ENCODE measurements at regions not wholly inside any gene's neighbourhood (a gene's known extent, or its start where the extent isn't known, plus 50 kb on each side); places are given as distances from the start of the nearest gene placed in this dataset.

- no peak overlapping the region for H3K9ac ChIP-seq (ENCODE audit: low read length)
- no peak for TF ChIP-seq EZH2 (IDR thresholded peaks at IDR 0.05; ENCODE audit: borderline replicate concordance, low read length)
- TF ChIP-seq CTCF (IDR thresholded peaks at IDR 0.05; ENCODE audit: low read length), result no peak
Measured at GRCh38 chr2:221314786-221315185, 257.3 kb downstream of the EPHA4 start.

GRCh38 chr2:221318376-221319130, 253.6 kb downstream of the EPHA4 start:
- Histone ChIP-seq H3K79me2 (ENCODE audit: insufficient read depth, low read length) (no peaks in the 10 kb centered on the region), H3K27ac (ENCODE audit: low read depth, low read length, poor library complexity, severe bottlenecking) (no peak overlapping the region), H3K4me2 (ENCODE audit: low read length) (no peak overlapping the region), H3K36me3 (ENCODE audit: insufficient read depth, low read length) (no peaks in the 10 kb centered on the region), H4K20me1 (ENCODE audit: insufficient read depth, low read length) (no peaks in the 10 kb centered on the region), H3K27me3 (ENCODE audit: insufficient read depth, low read length) (no peaks in the 10 kb centered on the region), H3K9ac (ENCODE audit: low read length) (no peak overlapping the region), H3K4me3 (ENCODE audit: low read depth, low read length, poor library complexity, severe bottlenecking) (no peak overlapping the region), H2AFZ (ENCODE audit: low read length) (no peak overlapping the region), H3K9me2 (ENCODE audit: low read depth, low read length) (no peaks in the 10 kb centered on the region), H3F3A (ENCODE audit: insufficient read depth, low read length) (no peaks in the 10 kb centered on the region), H3K4me1 (ENCODE audit: insufficient read depth, low read length, severe bottlenecking) (no peaks in the 10 kb centered on the region), H3K9me3 (ENCODE audit: low read length) (no peaks in the 10 kb centered on the region)
- no peak for TF ChIP-seq EZH2 (IDR thresholded peaks at IDR 0.05; ENCODE audit: borderline replicate concordance, low read length)
- no peak for TF ChIP-seq CTCF (IDR thresholded peaks at IDR 0.05; ENCODE audit: low read length)

More at GRCh38 chr2:221314786-221315185, 257.3 kb downstream of the EPHA4 start:
- Histone ChIP-seq H2AFZ (ENCODE audit: low read length) (no peak overlapping the region), H3F3A (ENCODE audit: insufficient read depth, low read length) (no peaks in the 10 kb centered on the region), H3K9me2 (ENCODE audit: low read depth, low read length) (no peaks in the 10 kb centered on the region), H3K36me3 (ENCODE audit: insufficient read depth, low read length) (no peaks in the 10 kb centered on the region), H3K4me3 (ENCODE audit: low read depth, low read length, poor library complexity, severe bottlenecking) (no peak overlapping the region), H3K4me2 (ENCODE audit: low read length) (no peak overlapping the region), H4K20me1 (ENCODE audit: insufficient read depth, low read length) (no peaks in the 10 kb centered on the region), H3K9me3 (ENCODE audit: low read length) (no peaks in the 10 kb centered on the region), H3K4me1 (ENCODE audit: insufficient read depth, low read length, severe bottlenecking) (no peaks in the 10 kb centered on the region), H3K27me3 (ENCODE audit: insufficient read depth, low read length) (no peaks in the 10 kb centered on the region), H3K27ac (ENCODE audit: low read depth, low read length, poor library complexity, severe bottlenecking) (no peak overlapping the region), H3K79me2 (ENCODE audit: insufficient read depth, low read length) (no peaks in the 10 kb centered on the region)

- H3F3A ChIP-seq (ENCODE audit: insufficient read depth, low read length), result no peaks in the 10 kb centered on the region
- no peak overlapping the region for H2AFZ ChIP-seq (ENCODE audit: low read length)
- TF ChIP-seq EZH2 (IDR thresholded peaks at IDR 0.05; ENCODE audit: borderline replicate concordance, low read length) (no peak), CTCF (IDR thresholded peaks at IDR 0.05; ENCODE audit: low read length) (no peak)
- no peaks in the 10 kb centered on the region for H3K79me2 ChIP-seq (ENCODE audit: insufficient read depth, low read length)
- no peaks in the 10 kb centered on the region for H3K9me3 ChIP-seq (ENCODE audit: low read length)
- H3K9me2 ChIP-seq (ENCODE audit: low read depth, low read length), result no peaks in the 10 kb centered on the region
- H3K9ac ChIP-seq (ENCODE audit: low read length), result no peak overlapping the region
- H3K27me3 ChIP-seq (ENCODE audit: insufficient read depth, low read length), result no peaks in the 10 kb centered on the region
- H3K4me1 ChIP-seq (ENCODE audit: insufficient read depth, low read length, severe bottlenecking), result no peaks in the 10 kb centered on the region
- no peaks in the 10 kb centered on the region for H4K20me1 ChIP-seq (ENCODE audit: insufficient read depth, low read length)
- no peak overlapping the region for H3K27ac ChIP-seq (ENCODE audit: low read depth, low read length, poor library complexity, severe bottlenecking)
- H3K4me2 ChIP-seq (ENCODE audit: low read length), result no peak overlapping the region
- no peak overlapping the region for H3K4me3 ChIP-seq (ENCODE audit: low read depth, low read length, poor library complexity, severe bottlenecking)
- H3K36me3 ChIP-seq (ENCODE audit: insufficient read depth, low read length), result no peaks in the 10 kb centered on the region
Measured at GRCh38 chr2:221322741-221323140, 249.4 kb downstream of the EPHA4 start.

All from OCI-LY1 (cell line).